H1 (cell line): ENCODE measurements at regions not wholly inside any gene's neighbourhood (a gene's known extent, or its start where the extent isn't known, plus 50 kb on each side); places are given as distances from the start of the nearest gene placed in this dataset.
A peak's percentile ranks its signal among the peaks of the same experiment; 100 is the strongest.

Experiments used
- CTCF ChIA-PET: fragments of 300-600 bp; sonication (Branson Sonifier 250); formaldehyde crosslinking; loops from one replicate; lab custom pipeline; 2021; ENCODE audit not compliant: partially characterized antibody; lab: Charles Lee
- POLR2A ChIA-PET: fragments of 300-600 bp; sonication (Branson Sonifier 250); formaldehyde crosslinking; loops from one replicate; lab custom pipeline; 2021; ENCODE audit warnings: inconsistent platforms; ENCODE audit not compliant: partially characterized antibody; lab: Charles Lee
- DNase-seq, 2 experiments: peaks; one replicate each; pipeline versions ENCODE4 v3.0.0 to v3.0.0-alpha.2; 2010 to 2022; ENCODE audit warnings: low spot score in 2 of 2, low read depth in 1 of 2, mixed read lengths in 1 of 2
- FAIRE-seq: peaks from 2 replicates; lab custom pipeline; 2011; peaks lifted over from hg19 to GRCh38; lab: Jason Lieb, UNC
- H2AFZ ChIP-seq: 2 replicates; pipeline ENCODE4 v1.8.1; 2012; ENCODE audit warnings: low read length, inconsistent platforms
- H2AK5ac ChIP-seq: 2 replicates; pipeline ENCODE4 v1.6.1; 2013; ENCODE audit warnings: low read depth, low read length
- H2BK120ac ChIP-seq: replicated peaks from 2 replicates; pipeline ENCODE3; 2013; ENCODE audit warnings: low read depth, low read length, inconsistent platforms
- H2BK12ac ChIP-seq: 2 replicates; pipeline ENCODE4 v1.6.1; 2013; ENCODE audit warnings: low read depth, low read length
- H2BK15ac ChIP-seq: 2 replicates; pipeline ENCODE4 v1.6.1; 2013; ENCODE audit warnings: low read length
- H2BK20ac ChIP-seq: 2 replicates; pipeline ENCODE4 v1.6.1; 2013; ENCODE audit warnings: low read length
- H2BK5ac ChIP-seq: 2 replicates; pipeline ENCODE4 v1.6.1; 2013; ENCODE audit warnings: low read depth, low read length
- H3K14ac ChIP-seq: 2 replicates; pipeline ENCODE4 v1.6.1; 2013; ENCODE audit warnings: inconsistent platforms; ENCODE audit not compliant: insufficient read length
- H3K18ac ChIP-seq: 2 replicates; pipeline ENCODE4 v1.6.1; 2013; ENCODE audit warnings: low read length; ENCODE audit errors: extremely low read depth
- H3K23ac ChIP-seq: 2 replicates; pipeline ENCODE4 v1.6.1; 2013; ENCODE audit warnings: inconsistent platforms; ENCODE audit not compliant: insufficient read length
- H3K23me2 ChIP-seq: 2 replicates; pipeline ENCODE4 v1.6.1; 2013; ENCODE audit warnings: low read depth, low read length
- H3K27ac ChIP-seq: 2 replicates; pipeline ENCODE4 v1.6.1; 2011; ENCODE audit warnings: low read depth, low read length, inconsistent platforms
- H3K27me3 ChIP-seq, 4 experiments: replicated peaks in 1 of 4; 1 replicate in 1 of 4; 2 replicates in 3 of 4; pipeline versions ENCODE4 v1.6.1 to v1.8.1; 2011 to 2013; ENCODE audit warnings: low read length in 3 of 4, mild to moderate bottlenecking in 3 of 4, inconsistent platforms in 2 of 4, mixed read lengths in 2 of 4, moderate library complexity in 1 of 4; ENCODE audit not compliant: control insufficient read depth in 3 of 4, insufficient read depth in 3 of 4; ENCODE audit errors: extremely low read depth in 1 of 4
- H3K36me3 ChIP-seq, 4 experiments: 2 replicates each; pipeline versions ENCODE4 v1.6.1 to v1.8.1; 2011 to 2013; ENCODE audit warnings: mild to moderate bottlenecking in 4 of 4, low read length in 3 of 4, moderate library complexity in 2 of 4, control low read depth in 1 of 4, inconsistent platforms in 1 of 4; ENCODE audit not compliant: insufficient read depth in 4 of 4, control insufficient read depth in 2 of 4
- H3K4ac ChIP-seq: replicated peaks from 2 replicates; pipeline ENCODE3; 2013; ENCODE audit warnings: low read length, low read depth, mixed read lengths, inconsistent platforms; ENCODE audit not compliant: insufficient read length
- H3K4me1 ChIP-seq, 4 experiments: replicated peaks in 1 of 4; 1 replicate in 1 of 4; 2 replicates in 3 of 4; pipeline versions ENCODE4 v1.6.1 to v1.8.1; 2011 to 2013; ENCODE audit warnings: low read length in 3 of 4, inconsistent platforms in 2 of 4, mixed read lengths in 1 of 4; ENCODE audit not compliant: insufficient read depth in 4 of 4, control insufficient read depth in 3 of 4
- H3K4me2 ChIP-seq, 2 experiments: 2 replicates each; pipeline versions ENCODE4 v1.6.1 to v1.8.1; 2011 to 2013; ENCODE audit warnings: low read depth in 2 of 2, low read length in 2 of 2, control low read depth in 1 of 2, inconsistent platforms in 1 of 2, mild to moderate bottlenecking in 1 of 2; ENCODE audit not compliant: insufficient read depth in 1 of 2
- H3K4me3 ChIP-seq, 4 experiments: fragments of 200-600, 300-600 bp in 1 of 4; sonication (generic), shearing (Covaris generic), sonication (Bioruptor Twin) in 1 of 4; 2 replicates each; pipeline versions ENCODE4 v1.5.1 to v1.8.1; 2011 to 2016; ENCODE audit warnings: low read length in 4 of 4, low read depth in 3 of 4, control low read depth in 2 of 4, inconsistent platforms in 2 of 4, mild to moderate bottlenecking in 2 of 4, mixed read lengths in 1 of 4, moderate library complexity in 1 of 4; ENCODE audit not compliant: insufficient read depth in 2 of 4; ENCODE audit errors: extremely low read depth in 1 of 4
- H3K56ac ChIP-seq: replicated peaks from 2 replicates; pipeline ENCODE3; 2013; ENCODE audit warnings: low read depth, mild to moderate bottlenecking, mixed read lengths, low read length, inconsistent platforms; ENCODE audit not compliant: insufficient read length
- H3K79me1 ChIP-seq: 2 replicates; pipeline ENCODE4 v1.6.1; 2013; ENCODE audit warnings: low read depth, low read length, control low read depth
- H3K79me2 ChIP-seq, 2 experiments: 2 replicates each; pipeline versions ENCODE4 v1.6.1 to v1.8.1; 2012 to 2013; ENCODE audit warnings: low read length in 2 of 2, mild to moderate bottlenecking in 2 of 2, inconsistent platforms in 1 of 2; ENCODE audit not compliant: insufficient read depth in 2 of 2, control insufficient read depth in 1 of 2
- H3K9ac ChIP-seq, 4 experiments: replicated peaks in 1 of 4; 1 replicate in 1 of 4; 2 replicates in 3 of 4; pipeline versions ENCODE4 v1.6.1 to v1.8.1; 2011 to 2013; ENCODE audit warnings: low read depth in 3 of 4, low read length in 3 of 4, control low read depth in 2 of 4, mild to moderate bottlenecking in 2 of 4, moderate library complexity in 2 of 4, inconsistent platforms in 1 of 4; ENCODE audit errors: extremely low read depth in 1 of 4
- H3K9me3 ChIP-seq, 2 experiments: 2 replicates each; pipeline versions ENCODE4 v1.6.1 to v1.8.1; 2012 to 2013; ENCODE audit warnings: mild to moderate bottlenecking in 2 of 2, moderate library complexity in 2 of 2, control low read depth in 1 of 2, inconsistent platforms in 1 of 2, low read depth in 1 of 2, low read length in 1 of 2, mixed read lengths in 1 of 2; ENCODE audit not compliant: insufficient read depth in 2 of 2
- H4K20me1 ChIP-seq, 2 experiments: replicated peaks in 1 of 2; 2 replicates each; pipeline versions ENCODE3 to v1.8.1; 2011 to 2013; ENCODE audit warnings: inconsistent platforms in 2 of 2, low read length in 2 of 2, mild to moderate bottlenecking in 1 of 2; ENCODE audit not compliant: insufficient read depth in 2 of 2, control insufficient read depth in 1 of 2
- H4K5ac ChIP-seq: 2 replicates; pipeline ENCODE4 v1.6.1; 2013; ENCODE audit warnings: low read length, low read depth, mixed read lengths, inconsistent platforms; ENCODE audit not compliant: insufficient read length
- H4K8ac ChIP-seq: 2 replicates; pipeline ENCODE4 v1.8.0; 2013; ENCODE audit warnings: mild to moderate bottlenecking, moderate library complexity, low read length, inconsistent platforms; ENCODE audit not compliant: insufficient read depth; ENCODE audit errors: extremely low read depth
- H4K91ac ChIP-seq: replicated peaks from 2 replicates; pipeline ENCODE3; 2013; ENCODE audit warnings: low read length, mixed read lengths, inconsistent platforms; ENCODE audit not compliant: insufficient read length
- EGR1 ChIP-seq: IDR thresholded peaks from 2 replicates; pipeline ENCODE4 v1.6.1; 2011; ENCODE audit warnings: low read depth, low read length, borderline replicate concordance
- MAFK ChIP-seq: IDR thresholded peaks from 2 replicates; pipeline ENCODE4 v1.6.1; 2012; ENCODE audit warnings: low read depth, mild to moderate bottlenecking, improper control_type of control experiment, low read length
- RFX5 ChIP-seq: IDR thresholded peaks from 2 replicates; pipeline ENCODE4 v1.6.1; 2011; ENCODE audit warnings: low read depth, low read length, improper control_type of control experiment, borderline replicate concordance
- WGBS, 2 experiments: shearing (Covaris generic) in 1 of 2; methylation state at CpG; one replicate each; pipeline versions ENCODE4 v1.1.6 to v1.1.7; 2013 to 2015; ENCODE audit warnings: low lambda C conversion rate in 2 of 2, mixed read lengths in 2 of 2, inconsistent platforms in 1 of 2, low coverage in 1 of 2, missing lambda C conversion rate in 1 of 2; ENCODE audit not compliant: insufficient replicate concordance in 2 of 2, insufficient coverage in 1 of 2, insufficient read length in 1 of 2; ENCODE audit errors: extremely low coverage in 1 of 2, missing lambda C conversion rate in 1 of 2; 5-methylcytosine and 5-hydroxymethylcytosine counted together

DNA sequence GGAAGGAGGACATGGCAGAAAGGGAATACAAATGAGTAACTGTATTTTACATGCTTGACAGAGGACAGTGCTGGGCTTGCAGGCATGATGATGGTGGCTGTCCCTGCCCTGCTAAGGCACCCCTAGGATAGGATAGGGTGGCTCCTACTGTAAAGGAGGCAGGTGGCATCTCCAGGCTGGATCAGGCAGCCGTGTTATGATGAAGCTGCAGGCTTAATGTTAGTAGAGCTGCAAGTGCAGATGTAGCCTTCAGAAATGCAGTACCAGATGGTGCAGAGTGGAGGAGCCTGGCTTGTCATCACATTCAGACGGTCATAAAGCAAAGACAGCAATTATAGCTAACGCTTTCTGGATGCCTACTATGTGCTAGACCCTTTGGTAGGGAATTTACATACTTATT is 287.9 kb upstream of the PODXL start:
- FAIRE-seq, result no peak
- 0 out of 2 replicates have a peak overlapping the region, but pooled peaks have one; percentile 53 for H2BK15ac ChIP-seq
- H3K14ac ChIP-seq, result no peak overlapping the region
- H3K4me2 ChIP-seq, result no peak overlapping the region
- H3K9ac ChIP-seq, result no peak overlapping the region
- no peak overlapping the region for H3K56ac ChIP-seq
- H4K8ac ChIP-seq, result no peak overlapping the region
- no peak overlapping the region for H4K91ac ChIP-seq
- no peak overlapping the region for H3K18ac ChIP-seq
- TF ChIP-seq MAFK, result no peak
- TF ChIP-seq EGR1, result no peak
- TF ChIP-seq RFX5, result no peak
- H2BK20ac ChIP-seq, result no peak overlapping the region
- H2BK12ac ChIP-seq, result peak overlapping the region; percentile 22; the same call in 1 of the 2 replicates
- no peak overlapping the region for H3K4ac ChIP-seq
- H3K9me3 ChIP-seq, result no peaks in the 10 kb centered on the region
- H3K36me3 ChIP-seq, result no peaks in the 10 kb centered on the region
- no peaks in the 10 kb centered on the region; a peak in 1 of 7 replicates for H3K27me3 ChIP-seq
- H3K23ac ChIP-seq, result no peak overlapping the region
- WGBS, 2 experiments, result 71% methylated on average over 3 of the region's 3 CpGs; no CpG with 5 or more reads in 1 of the 2 experiments
- H2BK120ac ChIP-seq, result no peak overlapping the region
- no peaks in the 10 kb centered on the region for H3K79me2 ChIP-seq
- no peak overlapping the region for H4K5ac ChIP-seq
- H3K27ac ChIP-seq, result no peak overlapping the region
- H3K79me1 ChIP-seq, result no peaks in the 10 kb centered on the region
- no peak overlapping the region for H2AK5ac ChIP-seq
- ChIA-PET POLR2A (interaction anchor here (0.8 kb wide), 1 partner anchor 14 kb away, joined by 5 read pairs; no protein-coding TSS in a partner anchor), CTCF (interaction anchor here (0.6 to 5.5 kb wide), 16 partner anchors 9 to 339 kb away, joined by 3 to 53 read pairs (median 4); no protein-coding TSS in a partner anchor)
- 0 out of 7 replicates have a peak, but pooled peaks cover 0 to 2% (median 0%) of the 10 kb centered on the region in 4 experiments for H3K4me1 ChIP-seq
- H3K4me3 ChIP-seq, result no peak overlapping the region
- H4K20me1 ChIP-seq, result no peaks in the 10 kb centered on the region
- no peak overlapping the region for H2AFZ ChIP-seq
- no peak for DNase-seq
- no peak overlapping the region for H2BK5ac ChIP-seq
- H3K23me2 ChIP-seq, result no peaks in the 10 kb centered on the region
